ENCODE measurements at regions not wholly inside any gene's neighbourhood (a gene's known extent, or its start where the extent isn't known, plus 50 kb on each side); places are given as distances from the start of the nearest gene placed in this dataset.

DNA sequence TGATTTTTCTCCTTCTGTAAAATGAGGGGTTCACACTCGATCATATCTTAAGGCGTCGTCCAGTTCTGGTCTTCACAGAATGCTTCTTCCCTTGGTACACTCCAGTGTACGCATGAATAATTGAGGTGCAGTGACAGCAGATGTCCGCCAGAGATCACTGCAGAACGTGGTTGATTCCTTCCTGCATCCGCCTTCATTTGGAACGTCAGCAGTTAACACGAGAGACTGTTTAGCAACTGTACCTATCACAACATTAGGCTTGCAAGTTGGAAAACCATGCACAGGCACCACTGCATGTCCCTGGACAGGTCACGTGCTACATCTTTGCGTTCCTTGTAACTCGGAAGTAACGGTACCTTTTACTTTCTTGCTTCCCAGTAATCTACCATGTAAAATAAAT, 66.0 kb upstream of the GEMIN8 start:
- TF ChIP-seq, protein P1, sequence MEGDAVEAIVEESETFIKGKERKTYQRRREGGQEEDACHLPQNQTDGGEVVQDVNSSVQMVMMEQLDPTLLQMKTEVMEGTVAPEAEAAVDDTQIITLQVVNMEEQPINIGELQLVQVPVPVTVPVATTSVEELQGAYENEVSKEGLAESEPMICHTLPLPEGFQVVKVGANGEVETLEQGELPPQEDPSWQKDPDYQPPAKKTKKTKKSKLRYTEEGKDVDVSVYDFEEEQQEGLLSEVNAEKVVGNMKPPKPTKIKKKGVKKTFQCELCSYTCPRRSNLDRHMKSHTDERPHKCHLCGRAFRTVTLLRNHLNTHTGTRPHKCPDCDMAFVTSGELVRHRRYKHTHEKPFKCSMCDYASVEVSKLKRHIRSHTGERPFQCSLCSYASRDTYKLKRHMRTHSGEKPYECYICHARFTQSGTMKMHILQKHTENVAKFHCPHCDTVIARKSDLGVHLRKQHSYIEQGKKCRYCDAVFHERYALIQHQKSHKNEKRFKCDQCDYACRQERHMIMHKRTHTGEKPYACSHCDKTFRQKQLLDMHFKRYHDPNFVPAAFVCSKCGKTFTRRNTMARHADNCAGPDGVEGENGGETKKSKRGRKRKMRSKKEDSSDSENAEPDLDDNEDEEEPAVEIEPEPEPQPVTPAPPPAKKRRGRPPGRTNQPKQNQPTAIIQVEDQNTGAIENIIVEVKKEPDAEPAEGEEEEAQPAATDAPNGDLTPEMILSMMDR (IDR thresholded peaks at IDR 0.05) = peak in 5 of 6 experiments; percentile 58 to 73 (median 60)
- TF ChIP-seq POLR2A (IDR thresholded peaks at IDR 0.05) = no peak

Measured in esophagus squamous epithelium (tissue), 4 donors.